ENCODE measurements at regions not wholly inside any gene's neighbourhood (a gene's known extent, or its start where the extent isn't known, plus 50 kb on each side); places are given as distances from the start of the nearest gene placed in this dataset.

DNA sequence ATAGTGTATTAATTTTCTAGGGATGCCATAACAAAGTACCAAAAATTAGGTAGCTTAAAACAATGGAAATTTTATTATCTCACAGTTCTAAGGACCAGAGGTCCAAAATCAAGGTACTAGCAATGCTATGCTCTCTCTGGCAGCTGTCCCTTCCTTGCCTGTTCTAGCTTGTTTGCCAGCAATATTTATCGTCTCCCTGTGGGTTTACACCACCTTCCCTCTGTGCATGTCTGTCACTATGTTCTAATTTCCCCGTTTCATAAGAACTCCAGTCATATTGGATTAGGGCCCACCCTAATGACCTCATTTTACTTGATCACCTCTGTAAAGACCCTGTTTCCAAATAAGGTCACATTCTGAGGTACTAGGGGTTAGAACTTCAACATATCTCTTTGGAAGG, 217.2 kb downstream of the IBTK start:
- Histone ChIP-seq H3K4me3 (no peak overlapping the region), H3K4me1 (ENCODE audit: insufficient read depth) (peaks cover 4% of the 10 kb centered on the region), H3K9me3 (no peaks in the 10 kb centered on the region), H3K27me3 (no peaks in the 10 kb centered on the region), H3K36me3 (no peaks in the 10 kb centered on the region), H3K27ac (no peak overlapping the region)
- DNase-seq, result no peak
- intact Hi-C loops (cut with DNase I), result no loop called here
- TF ChIP-seq, protein P1, sequence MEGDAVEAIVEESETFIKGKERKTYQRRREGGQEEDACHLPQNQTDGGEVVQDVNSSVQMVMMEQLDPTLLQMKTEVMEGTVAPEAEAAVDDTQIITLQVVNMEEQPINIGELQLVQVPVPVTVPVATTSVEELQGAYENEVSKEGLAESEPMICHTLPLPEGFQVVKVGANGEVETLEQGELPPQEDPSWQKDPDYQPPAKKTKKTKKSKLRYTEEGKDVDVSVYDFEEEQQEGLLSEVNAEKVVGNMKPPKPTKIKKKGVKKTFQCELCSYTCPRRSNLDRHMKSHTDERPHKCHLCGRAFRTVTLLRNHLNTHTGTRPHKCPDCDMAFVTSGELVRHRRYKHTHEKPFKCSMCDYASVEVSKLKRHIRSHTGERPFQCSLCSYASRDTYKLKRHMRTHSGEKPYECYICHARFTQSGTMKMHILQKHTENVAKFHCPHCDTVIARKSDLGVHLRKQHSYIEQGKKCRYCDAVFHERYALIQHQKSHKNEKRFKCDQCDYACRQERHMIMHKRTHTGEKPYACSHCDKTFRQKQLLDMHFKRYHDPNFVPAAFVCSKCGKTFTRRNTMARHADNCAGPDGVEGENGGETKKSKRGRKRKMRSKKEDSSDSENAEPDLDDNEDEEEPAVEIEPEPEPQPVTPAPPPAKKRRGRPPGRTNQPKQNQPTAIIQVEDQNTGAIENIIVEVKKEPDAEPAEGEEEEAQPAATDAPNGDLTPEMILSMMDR (IDR thresholded peaks at IDR 0.05), result no peak
- TF ChIP-seq EP300 (IDR thresholded peaks at IDR 0.05), result no peak
- TF ChIP-seq POLR2A (IDR thresholded peaks at IDR 0.05), result no peak
- 79 to 84% (median 83%) methylated on average over 2 of the region's 2 CpGs for WGBS, 3 donors

DNA sequence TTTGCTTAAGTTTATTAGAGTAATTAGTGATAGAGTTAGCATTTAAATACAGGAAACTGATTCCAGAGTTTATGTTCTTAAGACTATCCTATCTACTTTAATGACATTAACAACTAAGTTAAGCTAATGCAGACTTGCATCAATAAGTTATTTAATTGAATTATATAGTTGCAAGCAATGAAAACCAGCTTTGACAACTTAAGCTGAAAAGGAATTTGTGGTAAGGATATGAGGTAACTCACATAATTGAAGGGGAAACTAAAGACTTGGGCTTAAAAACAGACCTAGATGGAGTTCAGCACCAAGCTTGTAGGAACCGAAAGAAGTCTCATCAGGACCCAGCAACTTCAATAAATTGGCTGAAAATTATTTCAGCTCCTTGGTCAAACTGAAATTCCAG, 222.3 kb downstream of the IBTK start:
- no peak for DNase-seq
- Histone ChIP-seq H3K36me3 (no peaks in the 10 kb centered on the region), H3K4me3 (no peak overlapping the region), H3K27me3 (no peaks in the 10 kb centered on the region), H3K27ac (no peak overlapping the region), H3K9me3 (no peaks in the 10 kb centered on the region), H3K4me1 (ENCODE audit: insufficient read depth) (no peaks in the 10 kb centered on the region)
- TF ChIP-seq POLR2A (IDR thresholded peaks at IDR 0.05) (no peak), EP300 (IDR thresholded peaks at IDR 0.05) (no peak)
- TF ChIP-seq, protein P1 (IDR thresholded peaks at IDR 0.05), result no peak
- WGBS, 3 donors, result 92 to 98% (median 94%) methylated on average over 1 of the region's 1 CpG
- intact Hi-C loops (cut with DNase I), result no loop called here

GRCh38 chr6:82022614-82023129, 224.9 kb downstream of the IBTK start:
- Histone ChIP-seq H3K36me3 (no peaks in the 10 kb centered on the region), H3K27me3 (no peaks in the 10 kb centered on the region), H3K4me3 (no peak overlapping the region), H3K4me1 (ENCODE audit: insufficient read depth) (no peaks in the 10 kb centered on the region), H3K9me3 (no peaks in the 10 kb centered on the region), H3K27ac (no peak overlapping the region)
- TF ChIP-seq EP300 (IDR thresholded peaks at IDR 0.05) (no peak), POLR2A (IDR thresholded peaks at IDR 0.05) (no peak)
- TF ChIP-seq, protein P1 (IDR thresholded peaks at IDR 0.05), result no peak
- no peak for DNase-seq
- WGBS, 3 donors, result 81 to 95% (median 83%) methylated on average over 2 of the region's 2 CpGs
- intact Hi-C loops (cut with DNase I), result no loop called here

DNA sequence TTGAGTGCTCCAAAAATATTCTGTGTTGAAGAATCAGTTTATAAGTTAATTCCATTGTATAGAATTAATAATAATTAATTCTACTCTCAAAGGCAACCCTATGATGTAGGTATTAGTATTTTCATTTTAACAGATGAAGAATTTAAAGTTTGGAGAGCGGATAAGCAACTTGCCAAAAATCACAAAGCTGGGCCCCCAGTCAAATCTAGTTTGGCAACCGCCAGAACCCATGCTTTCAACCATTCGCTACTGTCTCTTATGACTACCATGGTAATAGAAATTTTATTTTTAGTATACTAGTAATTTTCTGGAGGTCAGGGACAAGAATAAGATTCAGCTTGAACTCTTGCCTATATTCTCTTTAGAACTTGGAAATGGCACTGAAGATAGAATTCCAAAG, 229.8 kb downstream of the IBTK start:
- no peak for DNase-seq

More for the DNA sequence above, 229.8 kb downstream of the IBTK start:
- Histone ChIP-seq H3K9me3 (no peaks in the 10 kb centered on the region), H3K27me3 (no peaks in the 10 kb centered on the region), H3K4me3 (no peak overlapping the region), H3K4me1 (ENCODE audit: insufficient read depth) (peaks cover 12% of the 10 kb centered on the region), H3K27ac (no peak overlapping the region), H3K36me3 (no peaks in the 10 kb centered on the region)
- WGBS, 3 donors, result 71 to 92% (median 74%) methylated on average over 3 of the region's 3 CpGs
- intact Hi-C loops (cut with DNase I), result loop anchor here in 1 of 4 donors (5.0 kb wide), 1 partner anchor 265 kb away; the partner anchor contains the start of gene TENT5A
- TF ChIP-seq POLR2A (IDR thresholded peaks at IDR 0.05) (no peak), EP300 (IDR thresholded peaks at IDR 0.05) (no peak)
- TF ChIP-seq, protein P1 (IDR thresholded peaks at IDR 0.05), result no peak
